Kidney (tissue), 13 donors: ENCODE measurements at regions not wholly inside any gene's neighbourhood (a gene's known extent, or its start where the extent isn't known, plus 50 kb on each side); places are given as distances from the start of the nearest gene placed in this dataset.

Experiments
- DNase-seq, 5 donors: peaks; one replicate each; pipeline ENCODE4 v3.0.0-alpha.2; 2013 to 2020
- FAIRE-seq: peaks from 2 replicates; lab custom pipeline; 2012; peaks lifted over from hg19 to GRCh38; lab: Jason Lieb, UNC
- H3K27ac ChIP-seq, 2 donors: one replicate each; pipeline ENCODE4 v1.7.0; 2013; ENCODE audit warnings: low read depth in 2 of 2, low read length in 2 of 2, inconsistent platforms in 1 of 2
- H3K27me3 ChIP-seq: one replicate; pipeline ENCODE4 v1.7.1; 2013; ENCODE audit warnings: low read length, inconsistent platforms; ENCODE audit not compliant: control insufficient read depth, insufficient read depth
- H3K36me3 ChIP-seq, 3 donors: one replicate each; pipeline versions ENCODE4 v1.7.0 to v1.7.1; 2013; ENCODE audit warnings: low read length in 3 of 3, control low read depth in 1 of 3, inconsistent platforms in 1 of 3; ENCODE audit not compliant: insufficient read depth in 3 of 3, control insufficient read depth in 2 of 3
- H3K4me1 ChIP-seq, 3 donors: one replicate each; pipeline versions ENCODE4 v1.7.0 to v1.7.1; 2013; ENCODE audit warnings: low read length in 3 of 3, inconsistent platforms in 1 of 3, low read depth in 1 of 3; ENCODE audit not compliant: control insufficient read depth in 2 of 3, insufficient read depth in 2 of 3
- H3K4me3 ChIP-seq, 3 donors: one replicate each; pipeline versions ENCODE4 v1.7.0 to v1.8.1; 2013; ENCODE audit warnings: low read length in 3 of 3, control low read depth in 1 of 3, inconsistent platforms in 1 of 3
- H3K9ac ChIP-seq, 3 donors: one replicate each; pipeline versions ENCODE4 v1.7.0 to v1.7.1; 2013; ENCODE audit warnings: low read length in 3 of 3, control low read depth in 1 of 3, inconsistent platforms in 1 of 3
- H3K9me3 ChIP-seq, 3 donors: one replicate each; pipeline versions ENCODE4 v1.7.0 to v1.7.1; 2013; ENCODE audit warnings: low read length in 3 of 3, control low read depth in 1 of 3, inconsistent platforms in 1 of 3; ENCODE audit not compliant: control insufficient read depth in 2 of 3, insufficient read depth in 1 of 3
- CTCF ChIP-seq: IDR thresholded peaks from 3 replicates; pipeline ENCODE4 v1.5.1; 2012; ENCODE audit warnings: mild to moderate bottlenecking, moderate library complexity, borderline replicate concordance; ENCODE audit not compliant: insufficient read depth; ENCODE audit errors: extremely low read depth
- intact Hi-C: fragments of 100-400 bp; cut with DNase I; formaldehyde crosslinking; loops from one replicate; pipeline ENCODE4 v1.11.1; 2022
- donor health status: control.
- donor health status: control.
- donor health status: control.
- donor health status: control.
- donor health status: control.
- donor health status: DM: yes; HTN: yes; CAD: no.
- donor health status: Normal renal cell carcinoma (clear cell type).

DNA sequence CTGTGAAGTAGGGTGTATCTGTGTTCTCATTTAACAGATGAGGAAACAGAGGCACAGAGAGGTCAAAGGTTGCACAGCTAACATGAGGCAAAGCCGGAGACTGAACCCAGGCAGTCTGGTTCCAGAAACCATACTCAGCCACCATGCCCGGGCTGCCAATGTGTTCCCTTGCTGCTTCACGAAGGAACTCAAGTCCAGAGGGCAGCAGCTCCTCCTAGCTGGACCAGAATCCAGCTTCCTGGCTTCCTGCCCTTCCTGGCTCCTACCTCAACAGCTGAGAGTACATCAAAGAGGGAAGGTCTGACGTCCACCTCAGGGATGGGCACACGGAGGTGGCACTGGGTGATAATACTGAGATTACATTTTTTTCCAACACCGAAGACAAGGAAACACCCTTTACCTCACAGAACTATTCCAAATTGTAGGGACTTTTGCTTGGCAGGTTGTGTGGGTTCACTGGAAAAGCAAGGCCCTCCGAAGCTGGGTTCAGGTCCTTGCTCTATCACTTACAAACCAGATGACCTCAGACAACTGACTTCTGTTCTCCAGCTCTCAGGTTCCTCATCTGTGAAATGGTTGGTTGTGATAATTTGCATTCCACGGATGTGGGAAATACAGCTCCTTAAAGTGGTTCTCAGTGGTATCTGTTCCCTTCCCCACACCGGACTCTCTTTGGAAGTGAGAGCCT, 154.1 kb upstream of the ZMIZ1 start:
- H3K27me3 ChIP-seq, result no peaks in the 10 kb centered on the region
- H3K27ac ChIP-seq, result no peak overlapping the region
- no peak overlapping the region for H3K4me3 ChIP-seq
- H3K9me3 ChIP-seq, result no peaks in the 10 kb centered on the region
- no peak overlapping the region for H3K9ac ChIP-seq
- no peak for TF ChIP-seq CTCF
- H3K36me3 ChIP-seq, result no peaks in the 10 kb centered on the region
- FAIRE-seq (no peak), DNase-seq (no peak)
- intact Hi-C loops, result no loop called here
- peaks cover 4 to 9% (median 4%) of the 10 kb centered on the region in 3 donors for H3K4me1 ChIP-seq

GRCh38 chr10:78915190-78915518, 153.6 kb upstream of the ZMIZ1 start:
- FAIRE-seq, result no peak

GRCh38 chr10:78916227-78916626, 152.5 kb upstream of the ZMIZ1 start:
- Histone ChIP-seq H3K4me1 (peaks cover 4 to 9% (median 4%) of the 10 kb centered on the region in 3 donors), H3K4me3 (no peak overlapping the region)
- no peak for FAIRE-seq

More at GRCh38 chr10:78915190-78915518, 153.6 kb upstream of the ZMIZ1 start:
- Histone ChIP-seq H3K36me3 (no peaks in the 10 kb centered on the region), H3K9me3 (no peaks in the 10 kb centered on the region), H3K4me1 (peaks cover 4 to 9% (median 4%) of the 10 kb centered on the region in 3 donors), H3K4me3 (no peak overlapping the region), H3K27me3 (no peaks in the 10 kb centered on the region), H3K9ac (no peak overlapping the region), H3K27ac (no peak overlapping the region)
- intact Hi-C loops, result no loop called here
- no peak for TF ChIP-seq CTCF
- no peak for DNase-seq

More at GRCh38 chr10:78916227-78916626, 152.5 kb upstream of the ZMIZ1 start:
- Histone ChIP-seq H3K9me3 (no peaks in the 10 kb centered on the region), H3K27ac (no peak overlapping the region), H3K36me3 (no peaks in the 10 kb centered on the region), H3K27me3 (no peaks in the 10 kb centered on the region), H3K9ac (no peak overlapping the region)
- no peak for TF ChIP-seq CTCF
- intact Hi-C loops, result no loop called here
- no peak for DNase-seq
